ENCODE measurements at regions not wholly inside any gene's neighbourhood (a gene's known extent, or its start where the extent isn't known, plus 50 kb on each side); places are given as distances from the start of the nearest gene placed in this dataset.

DNA sequence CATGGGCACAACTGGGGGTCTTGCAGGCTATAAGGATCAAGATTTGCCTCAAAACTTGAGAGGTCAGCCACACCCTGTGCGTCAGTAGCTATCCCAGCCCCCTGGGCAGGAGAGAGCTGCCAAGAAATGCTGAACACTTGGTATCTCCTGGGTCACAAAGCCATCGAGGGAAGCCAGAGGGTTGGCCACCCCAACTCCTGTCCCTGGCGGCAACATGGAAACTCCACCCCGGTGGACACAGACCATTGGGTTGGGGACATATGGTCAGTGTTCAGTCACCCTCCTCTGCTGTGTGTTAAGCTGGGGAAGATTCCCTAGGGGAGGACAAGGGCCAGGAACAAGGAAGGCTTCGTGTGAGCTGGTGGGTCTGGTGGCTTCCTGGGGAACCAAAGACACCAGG lies 140.6 kb downstream of the C5orf15 start:
- no peak for DNase-seq

DNA sequence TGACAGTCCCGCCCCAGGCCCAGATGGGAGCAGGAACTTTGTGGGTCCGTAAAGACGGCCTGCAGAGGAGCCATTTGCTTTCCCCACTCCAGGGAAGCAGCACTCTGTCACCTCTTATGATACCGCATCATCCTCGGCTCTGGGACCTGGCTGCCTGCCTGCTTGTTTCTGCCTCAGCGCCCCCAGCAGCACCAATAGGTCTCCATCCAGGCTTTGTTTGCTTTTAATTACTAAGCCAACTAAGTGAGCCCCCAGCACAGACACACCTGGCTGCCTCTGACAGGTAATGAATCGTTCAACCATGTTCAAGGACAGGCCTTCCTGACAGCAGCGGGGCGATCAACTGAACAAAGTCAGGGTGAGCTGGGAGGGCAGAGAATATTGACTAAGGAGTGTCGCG lies 141.4 kb downstream of the C5orf15 start:
- no peak for DNase-seq

DNA sequence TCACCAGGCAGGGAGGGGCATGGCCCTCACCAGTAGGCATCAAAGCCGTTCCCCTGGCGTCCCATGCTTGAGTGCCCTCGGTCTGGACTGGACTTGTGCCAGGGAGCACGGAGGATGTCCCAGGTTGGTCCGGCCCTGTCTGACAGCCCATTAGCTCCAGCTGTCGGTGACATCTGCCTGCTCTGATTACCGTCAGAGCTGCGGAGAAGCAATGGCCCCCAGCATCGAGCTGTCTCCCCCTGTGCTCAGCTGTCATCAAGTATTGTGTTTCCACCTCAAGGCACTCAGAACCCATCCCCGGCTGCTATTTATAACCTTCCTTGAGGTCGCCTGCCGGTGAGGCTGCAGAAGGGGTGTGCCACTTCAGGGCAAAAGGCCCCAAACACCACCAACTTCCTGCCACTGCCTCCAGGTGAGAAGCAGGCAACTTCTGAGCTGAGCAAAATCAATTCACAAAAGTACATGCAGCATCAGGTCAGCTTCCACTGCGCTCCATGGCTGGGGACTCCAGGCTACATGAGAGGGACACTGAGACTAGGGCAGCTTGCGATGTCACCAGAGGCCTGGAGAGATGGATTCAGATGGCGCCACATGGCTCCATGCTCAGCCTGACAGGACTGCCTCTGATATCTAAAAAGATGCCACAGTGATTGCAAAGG lies 142.7 kb downstream of the C5orf15 start:
- DNase-seq: peak; percentile 37

GRCh38 chr5:133824661-133825254 lies 143.7 kb downstream of the C5orf15 start:
- DNase-seq: no peak

GRCh38 chr5:133821889-133822288 lies 146.5 kb downstream of the C5orf15 start:
- DNase-seq: no peak

DNA sequence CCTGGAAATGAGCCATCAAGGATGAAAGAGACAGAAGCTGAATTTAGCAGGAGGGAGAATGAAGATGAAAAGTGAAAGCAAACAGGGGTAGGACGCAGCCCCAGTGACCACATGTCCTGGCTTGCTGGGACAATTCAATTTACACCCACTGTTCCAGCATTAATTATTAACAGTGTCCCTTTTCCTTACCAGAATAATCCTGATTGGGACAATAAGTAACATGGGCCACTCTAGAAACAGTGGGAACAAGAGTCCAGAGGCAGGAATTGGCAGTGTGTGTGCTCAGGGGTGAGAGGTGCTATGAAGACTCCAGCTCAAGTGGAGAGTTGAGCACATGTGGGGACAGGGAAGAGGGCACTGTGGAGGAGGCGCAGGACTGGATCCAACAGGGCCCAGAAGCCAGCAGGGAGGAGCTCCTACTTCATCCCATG lies 147.1 kb downstream of the C5orf15 start:
- DNase-seq: no peak

DNA sequence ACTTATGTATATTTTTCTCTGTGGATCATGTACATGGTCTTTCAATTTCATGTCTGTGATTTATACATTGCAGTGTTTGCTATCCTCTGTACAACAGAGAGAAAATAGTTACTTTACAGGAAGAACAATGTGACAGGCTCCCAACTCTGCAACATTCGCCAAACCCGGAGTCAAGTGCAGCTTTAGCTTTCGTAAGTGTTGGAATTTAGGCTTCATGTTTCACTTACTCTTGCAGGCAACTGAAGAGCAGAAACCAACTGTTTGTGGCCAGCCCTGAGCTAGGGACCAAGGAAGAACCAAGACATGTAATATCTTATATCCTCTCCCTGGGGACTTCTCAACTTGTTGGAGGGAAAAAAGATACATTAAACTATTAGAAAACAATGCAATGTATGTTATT lies 147.9 kb downstream of the C5orf15 start:
- DNase-seq: no peak

DNA sequence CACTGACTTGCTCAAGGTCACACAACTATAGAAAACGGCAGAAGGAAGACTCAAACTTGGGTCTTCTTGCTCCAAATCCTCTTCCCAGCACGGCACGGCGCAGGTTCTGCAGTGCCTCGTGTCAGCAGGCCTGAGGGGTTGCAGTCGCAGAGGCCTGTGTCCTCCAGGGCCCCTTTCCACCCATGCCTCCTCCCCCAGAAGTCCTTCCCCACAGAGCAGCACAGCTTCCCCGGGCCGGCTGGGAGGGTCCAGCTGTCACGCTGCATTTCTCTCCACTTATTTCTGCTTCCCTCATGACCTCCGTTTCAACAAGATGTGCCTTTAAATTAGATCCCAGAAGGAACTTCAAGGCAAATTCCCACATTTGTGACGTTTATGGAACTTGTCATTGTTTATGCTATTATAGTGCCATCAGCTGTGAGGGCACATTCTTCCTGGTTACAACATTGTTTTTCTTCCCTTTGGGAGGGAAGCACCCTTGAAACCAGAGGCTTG lies 148.4 kb downstream of the C5orf15 start:
- no peak for DNase-seq

- DNase-seq: no peak
Measured at GRCh38 chr5:133818869-133819600, 149.4 kb downstream of the C5orf15 start.

GRCh38 chr5:133818031-133818431 lies 150.4 kb downstream of the C5orf15 start:
- DNase-seq: no peak

- no peak for DNase-seq
Measured at GRCh38 chr5:133817456-133817855, 151.0 kb downstream of the C5orf15 start.

DNA sequence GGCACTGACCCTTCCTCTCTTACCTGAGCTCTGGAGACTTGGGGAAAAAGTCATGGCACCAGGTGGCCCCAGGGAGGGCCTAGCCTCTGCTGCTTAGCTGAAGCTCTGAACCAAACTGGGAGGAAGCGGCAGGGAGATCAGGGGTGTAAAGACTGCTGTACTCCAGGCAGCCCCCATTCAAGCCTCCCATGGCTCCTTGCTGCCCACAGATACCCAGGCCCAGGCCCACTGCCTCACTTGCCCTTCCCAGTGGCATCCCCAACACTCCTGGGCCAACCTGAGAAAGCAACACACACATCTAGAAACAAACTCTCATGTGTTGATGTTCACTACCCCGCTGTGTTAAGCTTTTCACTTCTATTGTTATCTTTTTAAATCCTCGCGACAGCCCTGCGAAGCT lies 151.6 kb downstream of the C5orf15 start:
- no peak for DNase-seq

- DNase-seq: no peak
Measured at GRCh38 chr5:133814152-133814551, 154.3 kb downstream of the C5orf15 start.

GRCh38 chr5:133811168-133811567 lies 157.3 kb downstream of the C5orf15 start:
- no peak for DNase-seq

DNA sequence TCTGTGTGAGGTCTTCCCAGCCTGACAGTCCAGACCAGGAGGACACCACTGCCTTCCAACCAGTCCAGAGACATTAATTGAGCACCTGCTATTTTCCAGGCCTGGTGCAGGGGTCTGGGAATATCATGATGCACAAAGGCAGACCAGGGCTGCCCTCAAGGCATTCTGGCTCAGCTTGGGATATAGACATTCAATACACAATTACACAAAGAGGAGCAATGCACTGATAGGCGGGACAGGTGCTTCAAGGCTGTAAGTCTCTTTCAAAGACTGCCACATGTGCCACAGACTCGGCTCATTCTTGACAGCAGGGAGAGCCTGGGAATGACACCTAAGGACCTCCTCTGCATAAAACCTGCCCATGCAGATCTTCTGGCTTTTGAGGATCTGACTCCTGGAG lies 158.6 kb downstream of the C5orf15 start:
- DNase-seq: no peak

GRCh38 chr5:133807348-133807747 lies 161.1 kb downstream of the C5orf15 start:
- no peak for DNase-seq

DNA sequence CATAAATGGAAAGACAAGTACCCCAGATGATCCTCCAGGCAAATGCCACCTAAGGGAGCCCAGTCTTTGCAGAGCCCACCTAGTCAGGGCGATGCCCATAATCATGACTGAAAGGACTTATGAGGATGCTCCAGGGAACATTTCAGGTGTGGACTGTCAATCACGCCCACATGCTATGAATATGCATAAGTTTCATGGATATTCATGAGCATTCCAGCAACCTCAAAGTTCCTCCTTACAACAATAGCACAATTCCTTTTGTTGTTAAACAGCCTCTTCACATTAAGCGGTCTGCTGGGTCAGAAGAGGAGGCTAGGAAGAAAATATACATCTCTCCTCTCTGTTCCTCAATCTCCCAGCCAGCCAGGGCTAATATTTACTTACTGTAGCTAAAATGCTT lies 161.6 kb downstream of the C5orf15 start:
- no peak for DNase-seq

DNA sequence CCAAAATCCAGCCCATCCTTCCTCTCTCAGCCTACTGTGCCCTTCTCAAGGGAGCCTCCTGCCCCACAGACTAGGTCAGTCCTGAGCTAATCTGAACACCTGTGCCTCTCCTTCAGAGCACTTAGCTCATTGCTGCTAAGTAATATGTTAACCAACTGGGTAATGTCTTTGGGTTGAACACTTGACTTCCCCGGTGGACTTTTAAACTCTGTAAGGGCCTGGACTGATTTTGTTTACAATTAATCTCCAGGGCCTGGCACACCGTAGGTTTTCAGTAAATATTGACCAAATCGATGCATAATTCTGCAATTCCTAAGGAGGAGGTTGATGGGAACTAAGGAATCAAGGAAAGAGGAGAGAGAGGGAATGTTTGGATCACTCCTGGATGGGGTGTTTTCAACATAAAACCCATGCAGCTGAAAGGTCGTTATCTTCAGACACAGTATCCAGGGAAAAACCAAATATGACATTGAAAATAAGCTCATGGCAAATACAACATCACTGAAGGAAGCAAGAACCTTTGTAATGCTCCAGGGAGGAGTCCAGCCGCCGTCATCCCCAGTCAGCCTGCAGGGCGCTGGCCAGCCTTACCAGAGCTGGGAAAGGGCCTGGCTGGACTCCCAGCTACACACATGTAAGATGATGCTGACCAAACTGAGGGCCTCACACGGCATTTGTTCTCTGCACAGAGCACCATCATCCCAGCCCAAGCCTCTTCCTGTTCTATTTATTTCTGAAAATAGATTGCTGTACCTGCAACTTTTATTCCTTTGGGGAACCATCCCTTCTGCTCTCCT lies 166.3 kb downstream of the C5orf15 start:
- DNase-seq: no peak

GRCh38 chr5:133801431-133801830 lies 167.0 kb downstream of the C5orf15 start:
- no peak for DNase-seq

DNA sequence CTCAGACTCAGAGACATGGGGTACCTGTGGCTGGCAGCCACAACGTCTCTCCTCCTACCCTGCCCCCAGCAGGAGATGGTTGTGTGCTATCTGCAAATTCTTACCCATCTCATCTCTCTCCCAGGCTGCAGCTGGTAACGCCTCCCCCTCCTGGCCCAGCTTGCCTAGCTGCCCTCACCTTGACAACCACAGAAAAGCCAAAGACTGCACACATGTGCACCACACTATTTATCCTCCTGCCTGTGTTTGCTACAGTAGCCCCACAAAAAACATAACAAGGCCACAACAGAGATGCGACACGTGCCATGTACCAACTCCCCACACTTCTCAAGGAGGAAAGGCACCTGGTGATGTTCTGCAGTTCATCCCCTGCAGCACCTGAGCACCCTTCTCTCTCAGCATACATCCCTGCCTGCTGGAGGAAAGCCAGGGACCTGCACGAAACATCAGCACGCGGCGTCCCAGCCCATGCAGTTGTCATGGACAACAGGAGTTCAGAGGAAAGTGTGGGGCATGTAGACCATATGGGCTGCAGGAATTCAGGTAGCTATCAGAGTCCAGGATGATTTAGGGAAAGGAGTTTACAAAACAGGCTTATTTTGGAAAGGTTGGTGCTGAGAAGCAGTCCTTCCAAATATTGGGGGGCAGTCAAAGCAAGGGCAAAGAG lies 168.7 kb downstream of the C5orf15 start:
- DNase-seq: no peak

DNA sequence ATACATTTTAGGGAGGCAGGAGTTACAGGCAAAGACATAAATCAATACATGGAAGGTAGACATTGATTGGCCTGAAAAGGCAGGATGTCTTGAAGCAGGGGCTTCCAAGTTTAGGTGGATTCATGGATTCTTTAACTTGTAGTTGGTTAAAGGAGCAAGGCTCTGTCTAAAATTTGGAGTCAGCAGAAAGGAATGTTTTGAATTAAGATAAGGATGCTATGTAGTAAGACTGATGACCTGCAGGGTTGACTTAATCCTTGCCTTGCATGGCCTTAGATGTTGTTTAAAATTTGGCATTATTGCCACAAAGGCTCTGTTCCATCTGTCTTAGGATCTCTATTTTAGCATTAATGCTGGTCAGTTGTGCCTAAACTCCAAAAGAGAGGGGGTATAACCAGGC lies 171.3 kb downstream of the C5orf15 start:
- no peak for DNase-seq

- DNase-seq: no peak
Measured at GRCh38 chr5:133796186-133796585, 172.2 kb downstream of the C5orf15 start.

All from CD4-positive, alpha-beta T cell treated with Interleukin-17A for 1 hour (primary cell).